SK-N-SH (cell line): ENCODE measurements at regions not wholly inside any gene's neighbourhood (a gene's known extent, or its start where the extent isn't known, plus 50 kb on each side); places are given as distances from the start of the nearest gene placed in this dataset.
"Not testable (repeated sequence)": the region's sequence is repeated elsewhere in the genome, so short reads cannot be mapped to it uniquely, and the experiment has no call there.

Source experiments
- CTCF ChIA-PET: fragments of 300-600, 350-600 bp; formaldehyde crosslinking; extraction: SDS; loops from one replicate; lab custom pipeline; 2021; lab: Yijun Ruan, JAX
- POLR2A ChIA-PET: fragments of 350-600 bp; sonication (Branson Sonifier 250); formaldehyde crosslinking; extraction: SDS; loops from one replicate; lab custom pipeline; 2020; ENCODE audit warnings: antibody characterized with exemption, inconsistent platforms; lab: Yijun Ruan, JAX
- DNase-seq: peaks from one replicate; pipeline ENCODE4 v3.0.0; 2012
- H2AFZ ChIP-seq: fragments of 200-600 bp; sonication (generic); 2 replicates; pipeline ENCODE4 v1.8.1; 2016; ENCODE audit warnings: antibody characterized with exemption, mild to moderate bottlenecking, low read depth
- H3F3A ChIP-seq: fragments of 200-600 bp; sonication (generic); replicated peaks from 2 replicates; pipeline ENCODE3; 2016; ENCODE audit warnings: antibody characterized with exemption, mild to moderate bottlenecking; ENCODE audit not compliant: insufficient read depth
- H3K27ac ChIP-seq, 2 experiments: fragments of 200-500 bp in 1 of 2; fragments of 200-600 bp in 1 of 2; sonication (Bioruptor generic) in 1 of 2; sonication (generic), shearing (Covaris generic) in 1 of 2; 2 replicates each; pipeline versions ENCODE4 v1.5.1 to v1.6.1; 2014 to 2016; ENCODE audit warnings: low read depth in 2 of 2, inconsistent platforms in 1 of 2, low read length in 1 of 2, mild to moderate bottlenecking in 1 of 2, mixed read lengths in 1 of 2
- H3K27me3 ChIP-seq: fragments of 200-600 bp; sonication (generic), shearing (Covaris generic); 2 replicates; pipeline ENCODE4 v1.6.1; 2016; ENCODE audit warnings: mixed run types; ENCODE audit not compliant: insufficient read depth
- H3K36me3 ChIP-seq, 2 experiments: fragments of 200-500 bp in 1 of 2; fragments of 200-600 bp in 1 of 2; sonication (Bioruptor generic) in 1 of 2; sonication (generic) in 1 of 2; replicated peaks in 1 of 2; 2 replicates each; pipeline versions ENCODE3 to v1.5.1; 2014 to 2016; ENCODE audit warnings: low read length in 1 of 2, mild to moderate bottlenecking in 1 of 2; ENCODE audit not compliant: insufficient read depth in 2 of 2, control insufficient read depth in 1 of 2
- H3K4me1 ChIP-seq, 2 experiments: fragments of 200-500 bp in 1 of 2; fragments of 200-600 bp in 1 of 2; sonication (Bioruptor generic) in 1 of 2; sonication (generic), shearing (Covaris generic) in 1 of 2; 2 replicates each; pipeline versions ENCODE4 v1.5.1 to v1.6.1; 2014 to 2016; ENCODE audit warnings: low read depth in 1 of 2, low read length in 1 of 2, mixed run types in 1 of 2; ENCODE audit not compliant: insufficient read depth in 2 of 2, control insufficient read depth in 1 of 2
- H3K4me2 ChIP-seq: fragments of 200-600 bp; sonication (generic), shearing (Covaris generic); 2 replicates; pipeline ENCODE4 v1.6.1; 2017; ENCODE audit warnings: mixed run types
- H3K4me3 ChIP-seq, 2 experiments: fragments of 200-500 bp in 1 of 2; fragments of 200-600 bp in 1 of 2; sonication (Bioruptor generic) in 1 of 2; sonication (generic), shearing (Covaris generic) in 1 of 2; 2 replicates each; pipeline versions ENCODE4 v1.5.1 to v1.8.1; 2014 to 2016; ENCODE audit warnings: low read depth in 2 of 2, inconsistent platforms in 1 of 2, low read length in 1 of 2, mild to moderate bottlenecking in 1 of 2, mixed read lengths in 1 of 2, moderate library complexity in 1 of 2
- H3K79me2 ChIP-seq: fragments of 200-600 bp; sonication (generic); 2 replicates; pipeline ENCODE4 v1.8.1; 2017; ENCODE audit warnings: mild to moderate bottlenecking; ENCODE audit not compliant: insufficient read depth
- H3K9ac ChIP-seq: fragments of 200-600 bp; sonication (generic); 2 replicates; pipeline ENCODE4 v1.6.1; 2017; ENCODE audit warnings: mixed run types
- H3K9me2 ChIP-seq: fragments of 200-600 bp; sonication (generic); 2 replicates; pipeline ENCODE4 v1.6.1; 2017; ENCODE audit warnings: mixed run types
- H3K9me3 ChIP-seq: fragments of 200-600 bp; sonication (generic); 2 replicates; pipeline ENCODE4 v1.6.1; 2017; ENCODE audit warnings: mixed run types, mild to moderate bottlenecking, moderate library complexity
- H4K20me1 ChIP-seq: fragments of 200-600 bp; sonication (generic); 2 replicates; pipeline ENCODE4 v1.6.1; 2017; ENCODE audit warnings: mild to moderate bottlenecking, mixed run types; ENCODE audit not compliant: insufficient read depth
- CHD2 ChIP-seq: fragments of 150-350 bp; IDR thresholded peaks from 2 replicates; pipeline ENCODE4 v1.6.1; 2018; ENCODE audit warnings: low read length; ENCODE audit not compliant: partially characterized antibody
- ELF1 ChIP-seq: IDR thresholded peaks from 2 replicates; pipeline ENCODE4 v1.4.0; 2012
- EZH2phosphoT487 ChIP-seq: fragments of 200-600 bp; sonication (generic); IDR thresholded peaks from 2 replicates; pipeline ENCODE4 v1.6.1; 2017; ENCODE audit warnings: low read depth, mixed run types, mild to moderate bottlenecking, antibody characterized with exemption, moderate library complexity, borderline replicate concordance
- FOSL2 ChIP-seq: IDR thresholded peaks from 2 replicates; pipeline ENCODE4 v1.4.0; 2012; ENCODE audit warnings: low read depth, mild to moderate bottlenecking, moderate library complexity, borderline replicate concordance
- FOXJ3 ChIP-seq: sonication (generic); formaldehyde crosslinking; IDR thresholded peaks from 2 replicates; pipeline ENCODE4 v1.5.1; 2020; ENCODE audit warnings: mild to moderate bottlenecking, missing genetic modification reagents
- GATA2 ChIP-seq: sonication (generic); formaldehyde crosslinking; IDR thresholded peaks from 2 replicates; pipeline ENCODE4 v1.5.0; 2020; ENCODE audit warnings: mild to moderate bottlenecking, missing genetic modification reagents
- JUND ChIP-seq: IDR thresholded peaks from 2 replicates; pipeline ENCODE4 v1.4.0; 2012
- RAD21 ChIP-seq: IDR thresholded peaks from 2 replicates; pipeline ENCODE4 v1.6.1; 2012; ENCODE audit warnings: mild to moderate bottlenecking, low read length
- RCOR1 ChIP-seq: fragments of 150-350 bp; IDR thresholded peaks from 2 replicates; pipeline ENCODE4 v1.6.1; 2017; ENCODE audit warnings: antibody characterized with exemption, low read length
- RFX5 ChIP-seq: IDR thresholded peaks from 2 replicates; pipeline ENCODE4 v1.6.1; 2012; ENCODE audit warnings: mild to moderate bottlenecking, improper control_type of control experiment, low read length
- SMC3 ChIP-seq: IDR thresholded peaks from 2 replicates; pipeline ENCODE4 v1.6.1; 2012; ENCODE audit warnings: low read depth, low read length, improper control_type of control experiment
- TCF12 ChIP-seq: IDR thresholded peaks from 2 replicates; pipeline ENCODE4 v1.4.0; 2012
- WGBS: methylation state at CpG from one replicate; pipeline ENCODE4 v1.1.6; 2017; ENCODE audit warnings: low lambda C conversion rate; 5-methylcytosine and 5-hydroxymethylcytosine counted together
- TF ChIP-seq, protein P1 (sequence below): IDR thresholded peaks from 2 replicates; pipeline ENCODE4 v1.4.0; 2012; ENCODE audit warnings: low read depth, borderline replicate concordance
- TF ChIP-seq, protein P2 (sequence below): IDR thresholded peaks from 2 replicates; pipeline ENCODE4 v1.4.0; 2012; ENCODE audit warnings: low read depth
- TF ChIP-seq, protein P3 (sequence below): IDR thresholded peaks from 2 replicates; pipeline ENCODE4 v1.4.0; 2012; ENCODE audit warnings: low read depth, borderline replicate concordance
- TF ChIP-seq, protein P4 (sequence below): IDR thresholded peaks from 2 replicates; pipeline ENCODE4; 2012
- TF ChIP-seq, protein P5 (sequence below): IDR thresholded peaks from 2 replicates; pipeline ENCODE4 v1.6.1; 2012; ENCODE audit warnings: mild to moderate bottlenecking, low read depth, low read length, moderate library complexity

DNA sequence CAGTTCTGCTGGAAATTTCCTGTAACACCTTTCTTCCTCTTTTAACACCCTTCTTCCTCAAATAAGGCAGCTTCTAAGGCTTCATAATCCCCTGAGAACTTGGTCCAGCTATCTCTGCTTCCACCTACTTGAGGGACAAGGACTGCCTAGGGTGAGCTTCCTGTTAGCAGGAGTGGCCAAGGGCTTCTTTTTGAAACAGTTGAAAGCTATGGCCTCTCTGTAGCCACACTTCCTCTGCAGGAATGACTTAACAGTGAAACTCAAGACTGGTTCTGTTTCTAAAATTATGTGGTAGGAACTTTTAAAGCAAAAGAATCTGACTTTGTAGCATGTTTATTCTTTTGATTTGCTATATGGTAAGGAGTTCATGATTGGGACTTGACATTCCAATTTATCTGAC lies 108.5 kb upstream of the WDR1 start (continued):
- no peak for TF ChIP-seq CHD2
- TF ChIP-seq EZH2phosphoT487 = no peak
- TF ChIP-seq ELF1 = no peak
- TF ChIP-seq JUND = no peak
- TF ChIP-seq, protein P1, sequence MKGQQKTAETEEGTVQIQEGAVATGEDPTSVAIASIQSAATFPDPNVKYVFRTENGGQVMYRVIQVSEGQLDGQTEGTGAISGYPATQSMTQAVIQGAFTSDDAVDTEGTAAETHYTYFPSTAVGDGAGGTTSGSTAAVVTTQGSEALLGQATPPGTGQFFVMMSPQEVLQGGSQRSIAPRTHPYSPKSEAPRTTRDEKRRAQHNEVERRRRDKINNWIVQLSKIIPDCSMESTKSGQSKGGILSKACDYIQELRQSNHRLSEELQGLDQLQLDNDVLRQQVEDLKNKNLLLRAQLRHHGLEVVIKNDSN = no peak
- no peak for TF ChIP-seq RCOR1
- TF ChIP-seq RAD21 = no peak

DNA sequence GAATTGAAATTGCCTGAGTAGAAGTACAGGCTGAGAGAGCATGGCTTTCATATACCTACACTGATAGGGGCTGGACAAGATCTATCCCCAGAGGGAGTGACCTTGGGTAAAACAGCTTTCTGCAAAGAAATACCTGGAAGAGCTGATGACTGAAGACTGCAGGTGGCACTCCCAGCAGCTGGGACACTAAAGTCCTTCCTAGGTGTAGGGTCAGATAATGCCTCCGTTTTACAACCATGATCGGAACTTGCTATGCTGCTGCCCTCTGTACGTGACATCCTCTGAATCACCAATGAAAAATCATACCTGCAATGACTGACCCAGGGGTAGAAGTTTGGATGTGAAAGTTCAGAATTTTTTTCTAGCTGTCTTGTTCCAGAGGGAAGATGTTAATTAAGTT lies 107.2 kb upstream of the WDR1 start:
- H3K4me1 ChIP-seq = no peaks in the 10 kb centered on the region
- H3K9me3 ChIP-seq = no peaks in the 10 kb centered on the region
- no peaks in the 10 kb centered on the region for H4K20me1 ChIP-seq
- no peak overlapping the region for H3K4me2 ChIP-seq
- ChIA-PET POLR2A (no interaction called here), CTCF (no interaction called here)
- TF ChIP-seq, protein P2, sequence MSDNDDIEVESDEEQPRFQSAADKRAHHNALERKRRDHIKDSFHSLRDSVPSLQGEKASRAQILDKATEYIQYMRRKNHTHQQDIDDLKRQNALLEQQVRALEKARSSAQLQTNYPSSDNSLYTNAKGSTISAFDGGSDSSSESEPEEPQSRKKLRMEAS = no peak
- TF ChIP-seq, protein P3, sequence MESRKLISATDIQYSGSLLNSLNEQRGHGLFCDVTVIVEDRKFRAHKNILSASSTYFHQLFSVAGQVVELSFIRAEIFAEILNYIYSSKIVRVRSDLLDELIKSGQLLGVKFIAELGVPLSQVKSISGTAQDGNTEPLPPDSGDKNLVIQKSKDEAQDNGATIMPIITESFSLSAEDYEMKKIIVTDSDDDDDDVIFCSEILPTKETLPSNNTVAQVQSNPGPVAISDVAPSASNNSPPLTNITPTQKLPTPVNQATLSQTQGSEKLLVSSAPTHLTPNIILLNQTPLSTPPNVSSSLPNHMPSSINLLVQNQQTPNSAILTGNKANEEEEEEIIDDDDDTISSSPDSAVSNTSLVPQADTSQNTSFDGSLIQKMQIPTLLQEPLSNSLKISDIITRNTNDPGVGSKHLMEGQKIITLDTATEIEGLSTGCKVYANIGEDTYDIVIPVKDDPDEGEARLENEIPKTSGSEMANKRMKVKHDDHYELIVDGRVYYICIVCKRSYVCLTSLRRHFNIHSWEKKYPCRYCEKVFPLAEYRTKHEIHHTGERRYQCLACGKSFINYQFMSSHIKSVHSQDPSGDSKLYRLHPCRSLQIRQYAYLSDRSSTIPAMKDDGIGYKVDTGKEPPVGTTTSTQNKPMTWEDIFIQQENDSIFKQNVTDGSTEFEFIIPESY = no peak
- TF ChIP-seq, protein P1 = no peak
- TF ChIP-seq FOXJ3 (CRISPR knock-in tag) (no peak), TCF12 (no peak), FOSL2 (no peak), SMC3 (no peak), RFX5 (no peak), GATA2 (CRISPR knock-in tag) (no peak), EZH2phosphoT487 (no peak), ELF1 (no peak)
- TF ChIP-seq, protein P4, sequence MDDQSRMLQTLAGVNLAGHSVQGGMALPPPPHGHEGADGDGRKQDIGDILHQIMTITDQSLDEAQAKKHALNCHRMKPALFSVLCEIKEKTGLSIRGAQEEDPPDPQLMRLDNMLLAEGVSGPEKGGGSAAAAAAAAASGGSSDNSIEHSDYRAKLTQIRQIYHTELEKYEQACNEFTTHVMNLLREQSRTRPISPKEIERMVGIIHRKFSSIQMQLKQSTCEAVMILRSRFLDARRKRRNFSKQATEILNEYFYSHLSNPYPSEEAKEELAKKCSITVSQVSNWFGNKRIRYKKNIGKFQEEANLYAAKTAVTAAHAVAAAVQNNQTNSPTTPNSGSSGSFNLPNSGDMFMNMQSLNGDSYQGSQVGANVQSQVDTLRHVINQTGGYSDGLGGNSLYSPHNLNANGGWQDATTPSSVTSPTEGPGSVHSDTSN = no peak
- TF ChIP-seq, protein P5, sequence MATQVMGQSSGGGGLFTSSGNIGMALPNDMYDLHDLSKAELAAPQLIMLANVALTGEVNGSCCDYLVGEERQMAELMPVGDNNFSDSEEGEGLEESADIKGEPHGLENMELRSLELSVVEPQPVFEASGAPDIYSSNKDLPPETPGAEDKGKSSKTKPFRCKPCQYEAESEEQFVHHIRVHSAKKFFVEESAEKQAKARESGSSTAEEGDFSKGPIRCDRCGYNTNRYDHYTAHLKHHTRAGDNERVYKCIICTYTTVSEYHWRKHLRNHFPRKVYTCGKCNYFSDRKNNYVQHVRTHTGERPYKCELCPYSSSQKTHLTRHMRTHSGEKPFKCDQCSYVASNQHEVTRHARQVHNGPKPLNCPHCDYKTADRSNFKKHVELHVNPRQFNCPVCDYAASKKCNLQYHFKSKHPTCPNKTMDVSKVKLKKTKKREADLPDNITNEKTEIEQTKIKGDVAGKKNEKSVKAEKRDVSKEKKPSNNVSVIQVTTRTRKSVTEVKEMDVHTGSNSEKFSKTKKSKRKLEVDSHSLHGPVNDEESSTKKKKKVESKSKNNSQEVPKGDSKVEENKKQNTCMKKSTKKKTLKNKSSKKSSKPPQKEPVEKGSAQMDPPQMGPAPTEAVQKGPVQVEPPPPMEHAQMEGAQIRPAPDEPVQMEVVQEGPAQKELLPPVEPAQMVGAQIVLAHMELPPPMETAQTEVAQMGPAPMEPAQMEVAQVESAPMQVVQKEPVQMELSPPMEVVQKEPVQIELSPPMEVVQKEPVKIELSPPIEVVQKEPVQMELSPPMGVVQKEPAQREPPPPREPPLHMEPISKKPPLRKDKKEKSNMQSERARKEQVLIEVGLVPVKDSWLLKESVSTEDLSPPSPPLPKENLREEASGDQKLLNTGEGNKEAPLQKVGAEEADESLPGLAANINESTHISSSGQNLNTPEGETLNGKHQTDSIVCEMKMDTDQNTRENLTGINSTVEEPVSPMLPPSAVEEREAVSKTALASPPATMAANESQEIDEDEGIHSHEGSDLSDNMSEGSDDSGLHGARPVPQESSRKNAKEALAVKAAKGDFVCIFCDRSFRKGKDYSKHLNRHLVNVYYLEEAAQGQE = no peak
- H2AFZ ChIP-seq = no peak overlapping the region
- DNase-seq = no peak
- H3K9ac ChIP-seq = no peak overlapping the region
- no CpG with 5 or more reads among the region's 3 CpGs for whole genome bisulfite sequencing
- H3K79me2 ChIP-seq = no peaks in the 10 kb centered on the region
- H3K4me3 ChIP-seq = no peak overlapping the region
- H3K9me2 ChIP-seq = no peaks in the 10 kb centered on the region
- no peaks in the 10 kb centered on the region for H3K36me3 ChIP-seq
- H3K27me3 ChIP-seq = no peaks in the 10 kb centered on the region
- H3K27ac ChIP-seq = no peak overlapping the region
- no peaks in the 10 kb centered on the region for H3F3A ChIP-seq

DNA sequence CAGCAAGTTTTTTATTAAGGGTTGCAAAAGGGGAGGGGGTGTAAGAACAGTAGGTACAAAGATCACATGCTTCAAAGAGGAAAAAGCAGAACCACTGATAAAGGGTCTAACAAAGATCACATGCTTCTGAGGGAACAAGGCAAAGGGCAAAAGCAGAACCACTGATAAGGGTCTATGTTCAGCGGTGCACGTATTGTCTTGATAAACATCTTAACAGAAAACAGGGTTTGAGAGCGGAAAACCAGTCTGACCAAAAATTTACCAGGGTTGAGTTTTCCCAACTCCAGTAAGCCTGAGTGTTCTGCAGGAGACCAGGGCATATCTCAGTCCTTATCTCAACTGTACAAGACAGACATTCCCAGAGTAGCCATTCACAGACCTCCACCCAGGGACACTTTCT lies 96.9 kb upstream of the WDR1 start:
- H3K4me3 ChIP-seq, H3K36me3 ChIP-seq, H3K4me2 ChIP-seq, H3K79me2 ChIP-seq, H3K27ac ChIP-seq, DNase-seq, H2AFZ ChIP-seq, CTCF ChIA-PET, H3K9ac ChIP-seq, H3K4me1 ChIP-seq, H3K9me3 ChIP-seq, H3K9me2 ChIP-seq, H3F3A ChIP-seq, H3K27me3 ChIP-seq, POLR2A ChIA-PET, H4K20me1 ChIP-seq: not testable (repeated sequence)
- WGBS = no CpG with 5 or more reads among the region's 3 CpGs
